H1 (cell line): ENCODE measurements at regions not wholly inside any gene's neighbourhood (a gene's known extent, or its start where the extent isn't known, plus 50 kb on each side); places are given as distances from the start of the nearest gene placed in this dataset.
"Not testable (repeated sequence)": the region's sequence is repeated elsewhere in the genome, so short reads cannot be mapped to it uniquely, and the experiment has no call there.

ENCODE experiments used
- CTCF ChIA-PET: fragments of 300-600 bp; sonication (Branson Sonifier 250); formaldehyde crosslinking; loops from one replicate; lab custom pipeline; 2021; ENCODE audit not compliant: partially characterized antibody; lab: Charles Lee
- POLR2A ChIA-PET: fragments of 300-600 bp; sonication (Branson Sonifier 250); formaldehyde crosslinking; loops from one replicate; lab custom pipeline; 2021; ENCODE audit warnings: inconsistent platforms; ENCODE audit not compliant: partially characterized antibody; lab: Charles Lee
- DNase-seq, 2 experiments: peaks; one replicate each; pipeline versions ENCODE4 v3.0.0 to v3.0.0-alpha.2; 2010 to 2022; ENCODE audit warnings: low spot score in 2 of 2, low read depth in 1 of 2, mixed read lengths in 1 of 2
- FAIRE-seq: peaks from 2 replicates; lab custom pipeline; 2011; peaks lifted over from hg19 to GRCh38; lab: Jason Lieb, UNC
- H2AFZ ChIP-seq: 2 replicates; pipeline ENCODE4 v1.8.1; 2012; ENCODE audit warnings: low read length, inconsistent platforms
- H2AK5ac ChIP-seq: 2 replicates; pipeline ENCODE4 v1.6.1; 2013; ENCODE audit warnings: low read depth, low read length
- H2BK120ac ChIP-seq: replicated peaks from 2 replicates; pipeline ENCODE3; 2013; ENCODE audit warnings: low read depth, low read length, inconsistent platforms
- H2BK12ac ChIP-seq: 2 replicates; pipeline ENCODE4 v1.6.1; 2013; ENCODE audit warnings: low read depth, low read length
- H2BK15ac ChIP-seq: 2 replicates; pipeline ENCODE4 v1.6.1; 2013; ENCODE audit warnings: low read length
- H2BK20ac ChIP-seq: 2 replicates; pipeline ENCODE4 v1.6.1; 2013; ENCODE audit warnings: low read length
- H2BK5ac ChIP-seq: 2 replicates; pipeline ENCODE4 v1.6.1; 2013; ENCODE audit warnings: low read depth, low read length
- H3K14ac ChIP-seq: 2 replicates; pipeline ENCODE4 v1.6.1; 2013; ENCODE audit warnings: inconsistent platforms; ENCODE audit not compliant: insufficient read length
- H3K18ac ChIP-seq: 2 replicates; pipeline ENCODE4 v1.6.1; 2013; ENCODE audit warnings: low read length; ENCODE audit errors: extremely low read depth
- H3K23ac ChIP-seq: 2 replicates; pipeline ENCODE4 v1.6.1; 2013; ENCODE audit warnings: inconsistent platforms; ENCODE audit not compliant: insufficient read length
- H3K23me2 ChIP-seq: 2 replicates; pipeline ENCODE4 v1.6.1; 2013; ENCODE audit warnings: low read depth, low read length
- H3K27ac ChIP-seq: 2 replicates; pipeline ENCODE4 v1.6.1; 2011; ENCODE audit warnings: low read depth, low read length, inconsistent platforms
- H3K27me3 ChIP-seq, 4 experiments: replicated peaks in 1 of 4; 1 replicate in 1 of 4; 2 replicates in 3 of 4; pipeline versions ENCODE4 v1.6.1 to v1.8.1; 2011 to 2013; ENCODE audit warnings: low read length in 3 of 4, mild to moderate bottlenecking in 3 of 4, inconsistent platforms in 2 of 4, mixed read lengths in 2 of 4, moderate library complexity in 1 of 4; ENCODE audit not compliant: control insufficient read depth in 3 of 4, insufficient read depth in 3 of 4; ENCODE audit errors: extremely low read depth in 1 of 4
- H3K36me3 ChIP-seq, 4 experiments: 2 replicates each; pipeline versions ENCODE4 v1.6.1 to v1.8.1; 2011 to 2013; ENCODE audit warnings: mild to moderate bottlenecking in 4 of 4, low read length in 3 of 4, moderate library complexity in 2 of 4, control low read depth in 1 of 4, inconsistent platforms in 1 of 4; ENCODE audit not compliant: insufficient read depth in 4 of 4, control insufficient read depth in 2 of 4
- H3K4ac ChIP-seq: replicated peaks from 2 replicates; pipeline ENCODE3; 2013; ENCODE audit warnings: low read length, low read depth, mixed read lengths, inconsistent platforms; ENCODE audit not compliant: insufficient read length
- H3K4me1 ChIP-seq, 4 experiments: replicated peaks in 1 of 4; 1 replicate in 1 of 4; 2 replicates in 3 of 4; pipeline versions ENCODE4 v1.6.1 to v1.8.1; 2011 to 2013; ENCODE audit warnings: low read length in 3 of 4, inconsistent platforms in 2 of 4, mixed read lengths in 1 of 4; ENCODE audit not compliant: insufficient read depth in 4 of 4, control insufficient read depth in 3 of 4
- H3K4me2 ChIP-seq, 2 experiments: 2 replicates each; pipeline versions ENCODE4 v1.6.1 to v1.8.1; 2011 to 2013; ENCODE audit warnings: low read depth in 2 of 2, low read length in 2 of 2, control low read depth in 1 of 2, inconsistent platforms in 1 of 2, mild to moderate bottlenecking in 1 of 2; ENCODE audit not compliant: insufficient read depth in 1 of 2
- H3K4me3 ChIP-seq, 4 experiments: fragments of 200-600, 300-600 bp in 1 of 4; sonication (generic), shearing (Covaris generic), sonication (Bioruptor Twin) in 1 of 4; 2 replicates each; pipeline versions ENCODE4 v1.5.1 to v1.8.1; 2011 to 2016; ENCODE audit warnings: low read length in 4 of 4, low read depth in 3 of 4, control low read depth in 2 of 4, inconsistent platforms in 2 of 4, mild to moderate bottlenecking in 2 of 4, mixed read lengths in 1 of 4, moderate library complexity in 1 of 4; ENCODE audit not compliant: insufficient read depth in 2 of 4; ENCODE audit errors: extremely low read depth in 1 of 4
- H3K56ac ChIP-seq: replicated peaks from 2 replicates; pipeline ENCODE3; 2013; ENCODE audit warnings: low read depth, mild to moderate bottlenecking, mixed read lengths, low read length, inconsistent platforms; ENCODE audit not compliant: insufficient read length
- H3K79me1 ChIP-seq: 2 replicates; pipeline ENCODE4 v1.6.1; 2013; ENCODE audit warnings: low read depth, low read length, control low read depth
- H3K79me2 ChIP-seq, 2 experiments: 2 replicates each; pipeline versions ENCODE4 v1.6.1 to v1.8.1; 2012 to 2013; ENCODE audit warnings: low read length in 2 of 2, mild to moderate bottlenecking in 2 of 2, inconsistent platforms in 1 of 2; ENCODE audit not compliant: insufficient read depth in 2 of 2, control insufficient read depth in 1 of 2
- H3K9ac ChIP-seq, 4 experiments: replicated peaks in 1 of 4; 1 replicate in 1 of 4; 2 replicates in 3 of 4; pipeline versions ENCODE4 v1.6.1 to v1.8.1; 2011 to 2013; ENCODE audit warnings: low read depth in 3 of 4, low read length in 3 of 4, control low read depth in 2 of 4, mild to moderate bottlenecking in 2 of 4, moderate library complexity in 2 of 4, inconsistent platforms in 1 of 4; ENCODE audit errors: extremely low read depth in 1 of 4
- H3K9me3 ChIP-seq, 2 experiments: 2 replicates each; pipeline versions ENCODE4 v1.6.1 to v1.8.1; 2012 to 2013; ENCODE audit warnings: mild to moderate bottlenecking in 2 of 2, moderate library complexity in 2 of 2, control low read depth in 1 of 2, inconsistent platforms in 1 of 2, low read depth in 1 of 2, low read length in 1 of 2, mixed read lengths in 1 of 2; ENCODE audit not compliant: insufficient read depth in 2 of 2
- H4K20me1 ChIP-seq, 2 experiments: replicated peaks in 1 of 2; 2 replicates each; pipeline versions ENCODE3 to v1.8.1; 2011 to 2013; ENCODE audit warnings: inconsistent platforms in 2 of 2, low read length in 2 of 2, mild to moderate bottlenecking in 1 of 2; ENCODE audit not compliant: insufficient read depth in 2 of 2, control insufficient read depth in 1 of 2
- H4K5ac ChIP-seq: 2 replicates; pipeline ENCODE4 v1.6.1; 2013; ENCODE audit warnings: low read length, low read depth, mixed read lengths, inconsistent platforms; ENCODE audit not compliant: insufficient read length
- H4K8ac ChIP-seq: 2 replicates; pipeline ENCODE4 v1.8.0; 2013; ENCODE audit warnings: mild to moderate bottlenecking, moderate library complexity, low read length, inconsistent platforms; ENCODE audit not compliant: insufficient read depth; ENCODE audit errors: extremely low read depth
- H4K91ac ChIP-seq: replicated peaks from 2 replicates; pipeline ENCODE3; 2013; ENCODE audit warnings: low read length, mixed read lengths, inconsistent platforms; ENCODE audit not compliant: insufficient read length

DNA sequence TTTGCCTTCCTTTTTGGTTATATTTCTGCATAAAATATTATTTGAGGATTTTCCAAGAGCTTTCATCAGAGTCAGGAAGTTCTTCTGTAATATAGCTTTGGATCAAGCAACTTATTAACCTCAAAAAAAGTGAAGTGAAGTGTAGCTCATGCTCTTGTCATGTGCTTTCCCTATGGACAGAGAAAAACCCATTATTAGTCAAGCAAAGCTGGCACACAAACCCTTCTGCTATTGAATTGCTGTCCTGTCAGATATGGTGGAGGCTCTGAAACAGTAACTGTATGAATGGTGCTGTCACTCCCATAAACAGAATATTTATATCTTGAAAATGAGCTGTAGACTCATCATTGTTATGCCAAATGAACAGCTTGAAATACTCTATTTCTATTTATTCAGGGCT lies 1533.3 kb downstream of the RPIA start:
- FAIRE-seq, H3K18ac ChIP-seq, H4K5ac ChIP-seq, H3K23ac ChIP-seq, H3K4me3 ChIP-seq, CTCF ChIA-PET, H2AK5ac ChIP-seq, H4K8ac ChIP-seq, H2BK120ac ChIP-seq, H3K27ac ChIP-seq, H3K4me1 ChIP-seq, H2BK12ac ChIP-seq, H3K9me3 ChIP-seq, H2BK15ac ChIP-seq, H3K23me2 ChIP-seq, H3K27me3 ChIP-seq, POLR2A ChIA-PET, H2BK20ac ChIP-seq, H3K4ac ChIP-seq, H3K56ac ChIP-seq, H3K79me1 ChIP-seq, H3K36me3 ChIP-seq, H3K79me2 ChIP-seq, H3K9ac ChIP-seq, H3K14ac ChIP-seq, H4K91ac ChIP-seq, DNase-seq, H2AFZ ChIP-seq, H4K20me1 ChIP-seq, H3K4me2 ChIP-seq, H2BK5ac ChIP-seq: not testable (repeated sequence)
